ENCODE measurements at regions not wholly inside any gene's neighbourhood (a gene's known extent, or its start where the extent isn't known, plus 50 kb on each side); places are given as distances from the start of the nearest gene placed in this dataset.

DNA sequence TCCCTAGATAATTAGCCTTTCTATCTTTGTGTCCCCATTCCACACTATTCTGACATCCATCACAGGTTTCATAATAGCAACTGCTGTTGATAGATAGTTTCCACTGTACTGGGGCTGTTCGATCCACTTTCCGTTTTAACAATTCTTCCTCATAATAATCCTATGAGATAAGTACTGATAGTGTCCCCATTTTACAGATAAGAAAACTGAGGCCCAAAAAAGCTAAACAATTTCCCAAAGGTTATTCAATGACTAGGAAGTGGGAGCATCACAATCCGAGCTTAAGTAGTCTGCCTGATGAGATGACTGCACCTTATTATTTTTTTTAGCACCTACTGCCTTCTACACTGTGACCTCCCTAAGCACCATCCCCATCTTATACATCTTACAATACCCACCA lies 569.2 kb downstream of the STK39 start:
- TF ChIP-seq, protein P1, sequence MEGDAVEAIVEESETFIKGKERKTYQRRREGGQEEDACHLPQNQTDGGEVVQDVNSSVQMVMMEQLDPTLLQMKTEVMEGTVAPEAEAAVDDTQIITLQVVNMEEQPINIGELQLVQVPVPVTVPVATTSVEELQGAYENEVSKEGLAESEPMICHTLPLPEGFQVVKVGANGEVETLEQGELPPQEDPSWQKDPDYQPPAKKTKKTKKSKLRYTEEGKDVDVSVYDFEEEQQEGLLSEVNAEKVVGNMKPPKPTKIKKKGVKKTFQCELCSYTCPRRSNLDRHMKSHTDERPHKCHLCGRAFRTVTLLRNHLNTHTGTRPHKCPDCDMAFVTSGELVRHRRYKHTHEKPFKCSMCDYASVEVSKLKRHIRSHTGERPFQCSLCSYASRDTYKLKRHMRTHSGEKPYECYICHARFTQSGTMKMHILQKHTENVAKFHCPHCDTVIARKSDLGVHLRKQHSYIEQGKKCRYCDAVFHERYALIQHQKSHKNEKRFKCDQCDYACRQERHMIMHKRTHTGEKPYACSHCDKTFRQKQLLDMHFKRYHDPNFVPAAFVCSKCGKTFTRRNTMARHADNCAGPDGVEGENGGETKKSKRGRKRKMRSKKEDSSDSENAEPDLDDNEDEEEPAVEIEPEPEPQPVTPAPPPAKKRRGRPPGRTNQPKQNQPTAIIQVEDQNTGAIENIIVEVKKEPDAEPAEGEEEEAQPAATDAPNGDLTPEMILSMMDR (IDR thresholded peaks at IDR 0.05) = no peak
- TF ChIP-seq POLR2A (IDR thresholded peaks at IDR 0.05) = no peak
